ENCODE measurements at regions not wholly inside any gene's neighbourhood (a gene's known extent, or its start where the extent isn't known, plus 50 kb on each side); places are given as distances from the start of the nearest gene placed in this dataset.
A peak's percentile ranks its signal among the peaks of the same experiment; 100 is the strongest.

- intact Hi-C loops (cut with micrococcal nuclease; ENCODE audit: unreplicated experiment): no loop called here
- WGBS (ENCODE audit: insufficient coverage, insufficient replicate concordance, low lambda C conversion rate, missing lambda C conversion rate): 56% methylated on average over 1 of the region's 1 CpG
- FAIRE-seq (no peak), ATAC-seq (no peak), DNase-seq (ENCODE audit: low read depth, low spot score) (no peak)
- CTCF ChIA-PET: interaction anchor here (1.7 kb wide), 1 partner anchor 11 kb away, joined by 4 read pairs; no protein-coding TSS in a partner anchor
- SMC1A ChIA-PET (ENCODE audit: uncharacterized antibody, unreplicated experiment): no interaction called here
- Histone ChIP-seq H4K20me1 (ENCODE audit: control insufficient read depth, insufficient read depth) (no peaks in the 10 kb centered on the region), H3K4me1 (ENCODE audit: control insufficient read depth, insufficient read depth, low read length) (no peaks in the 10 kb centered on the region), H3K27me3 (replicated peaks in 1 of 2; ENCODE audit: control insufficient read depth in 2 of 2, insufficient read depth in 2 of 2, low read length in 1 of 2) (no peaks in the 10 kb centered on the region), H3K27ac (ENCODE audit: control insufficient read depth, insufficient read depth) (no peak overlapping the region), H2AFZ (ENCODE audit: control insufficient read depth, low read depth, low read length) (no peak overlapping the region), H3K9me3 (replicated peaks; ENCODE audit: control insufficient read depth, insufficient read depth, low read length) (no peaks in the 10 kb centered on the region), H3K4me2 (ENCODE audit: control insufficient read depth, insufficient read depth) (no peak overlapping the region), H3K36me3 (ENCODE audit: control insufficient read depth in 2 of 2, insufficient read depth in 2 of 2, low read length in 1 of 2) (no peaks in the 10 kb centered on the region), H3K4me3 (no peak overlapping the region), H3K79me2 (ENCODE audit: control insufficient read depth, insufficient read depth, low read length) (no peaks in the 10 kb centered on the region), H3K9ac (ENCODE audit: control insufficient read depth, insufficient read depth, low read length) (no peak overlapping the region)
- BruUV-seq (replicated peaks): no TSS peak
- in situ Hi-C loops (cut with MboI): no loop called here
- no peak for TF ChIP-seq ZNF217 (IDR thresholded peaks at IDR 0.05)
- TF ChIP-seq SPI1 (IDR thresholded peaks at IDR 0.05; ENCODE audit: borderline replicate concordance, insufficient read depth, low read depth, low read length): peak; percentile 38; the same call in 1 of the 2 replicates
- POLR2A ChIA-PET: interaction anchor here (0.6 kb wide), 1 partner anchor 55 kb away, joined by 4 read pairs; no protein-coding TSS in a partner anchor
- RAD21 ChIA-PET (ENCODE audit: unreplicated experiment): no interaction called here
Observed at GRCh38 chr13:33426131-33426530, 140.6 kb upstream of the STARD13 start.

GRCh38 chr13:33433316-33433715 is 147.8 kb upstream of the STARD13 start:
- Histone ChIP-seq H3K27ac (ENCODE audit: control insufficient read depth, insufficient read depth) (no peak overlapping the region), H3K79me2 (ENCODE audit: control insufficient read depth, insufficient read depth, low read length) (no peaks in the 10 kb centered on the region), H3K4me1 (ENCODE audit: control insufficient read depth, insufficient read depth, low read length) (no peaks in the 10 kb centered on the region), H3K27me3 (replicated peaks in 1 of 2; ENCODE audit: control insufficient read depth in 2 of 2, insufficient read depth in 2 of 2, low read length in 1 of 2) (no peaks in the 10 kb centered on the region), H3K4me2 (ENCODE audit: control insufficient read depth, insufficient read depth) (no peak overlapping the region), H3K9ac (ENCODE audit: control insufficient read depth, insufficient read depth, low read length) (no peak overlapping the region), H4K20me1 (ENCODE audit: control insufficient read depth, insufficient read depth) (no peaks in the 10 kb centered on the region), H3K4me3 (no peak overlapping the region), H2AFZ (ENCODE audit: control insufficient read depth, low read depth, low read length) (no peak overlapping the region), H3K36me3 (ENCODE audit: control insufficient read depth in 2 of 2, insufficient read depth in 2 of 2, low read length in 1 of 2) (no peaks in the 10 kb centered on the region), H3K9me3 (replicated peaks; ENCODE audit: control insufficient read depth, insufficient read depth, low read length) (no peaks in the 10 kb centered on the region)
- ChIA-PET RAD21 (ENCODE audit: unreplicated experiment) (no interaction called here), CTCF (no interaction called here), POLR2A (no interaction called here), SMC1A (ENCODE audit: uncharacterized antibody, unreplicated experiment) (no interaction called here)
- ATAC-seq: no peak
- WGBS (ENCODE audit: insufficient coverage, insufficient replicate concordance, low lambda C conversion rate, missing lambda C conversion rate): 72% methylated on average over 6 of the region's 6 CpGs
- in situ Hi-C loops (cut with MboI) (no loop called here), intact Hi-C loops (cut with micrococcal nuclease; ENCODE audit: unreplicated experiment) (no loop called here)
- BruUV-seq (replicated peaks): no TSS peak
- no peak for DNase-seq (ENCODE audit: low read depth, low spot score)
- FAIRE-seq: no peak
- TF ChIP-seq NFYB (IDR thresholded peaks at IDR 0.05; ENCODE audit: insufficient read depth, low read depth, low read length): no peak
- no peak for TF ChIP-seq EP300 (IDR thresholded peaks at IDR 0.05; ENCODE audit: borderline replicate concordance in 1 of 2, control insufficient read depth in 1 of 2, low read depth in 2 of 2, low read length in 2 of 2)
- TF ChIP-seq IKZF1 (conservative IDR thresholded peaks at IDR 0.05): no peak
- no peak for TF ChIP-seq SIN3A (IDR thresholded peaks at IDR 0.05; ENCODE audit: low read depth, low read length)
- TF ChIP-seq CEBPB (IDR thresholded peaks at IDR 0.05; ENCODE audit: borderline replicate concordance in 1 of 2, low read depth in 2 of 2, low read length in 2 of 2): no peak
- TF ChIP-seq FOXK2 (IDR thresholded peaks at IDR 0.05): no peak
- TF ChIP-seq EZH2 (IDR thresholded peaks at IDR 0.05; ENCODE audit: borderline replicate concordance, control insufficient read depth, low read depth, low read length): no peak
- TF ChIP-seq RELB (IDR thresholded peaks at IDR 0.05; ENCODE audit: low read depth): no peak
- TF ChIP-seq TARDBP (IDR thresholded peaks at IDR 0.05; ENCODE audit: borderline replicate concordance): no peak
- TF ChIP-seq BMI1 (IDR thresholded peaks at IDR 0.05; ENCODE audit: borderline replicate concordance): no peak
- no peak for TF ChIP-seq ZNF24 (IDR thresholded peaks at IDR 0.05)
- no peak for TF ChIP-seq SKIL (IDR thresholded peaks at IDR 0.05; ENCODE audit: low read depth, poor library complexity, severe bottlenecking)

All from GM12878 (cell line).